Liver (tissue), 8 donors: ENCODE measurements at regions not wholly inside any gene's neighbourhood (a gene's known extent, or its start where the extent isn't known, plus 50 kb on each side); places are given as distances from the start of the nearest gene placed in this dataset.

Experiments used
- DNase-seq: peaks from one replicate; pipeline ENCODE4 v3.0.0-alpha.2; 2017; ENCODE audit warnings: low spot score
- H3K27ac ChIP-seq, 2 donors: one replicate each; pipeline ENCODE4 v1.7.0; 2013; ENCODE audit warnings: inconsistent platforms in 2 of 2, low read length in 2 of 2, control low read depth in 1 of 2, low read depth in 1 of 2, mild to moderate bottlenecking in 1 of 2
- H3K27me3 ChIP-seq, 4 donors: one replicate each; pipeline versions ENCODE4 v1.6.1 to v1.7.0; 2013; ENCODE audit warnings: low read length in 3 of 4, inconsistent platforms in 1 of 4, mild to moderate bottlenecking in 1 of 4, moderate library complexity in 1 of 4; ENCODE audit not compliant: control insufficient read depth in 4 of 4, insufficient read depth in 4 of 4
- H3K36me3 ChIP-seq, 4 donors: one replicate each; pipeline versions ENCODE4 v1.6.1 to v1.7.0; 2013; ENCODE audit warnings: low read length in 3 of 4, mild to moderate bottlenecking in 3 of 4, low read depth in 1 of 4, moderate library complexity in 1 of 4; ENCODE audit not compliant: control insufficient read depth in 4 of 4, insufficient read depth in 3 of 4
- H3K4me1 ChIP-seq, 4 donors: one replicate each; pipeline versions ENCODE4 v1.6.1 to v1.7.0; 2013; ENCODE audit warnings: low read length in 3 of 4, mild to moderate bottlenecking in 3 of 4, moderate library complexity in 1 of 4; ENCODE audit not compliant: control insufficient read depth in 4 of 4, insufficient read depth in 4 of 4
- H3K4me3 ChIP-seq, 3 donors: one replicate each; pipeline versions ENCODE4 v1.6.1 to v1.7.0; 2013; ENCODE audit warnings: low read length in 3 of 3, control low read depth in 1 of 3, low read depth in 1 of 3, mild to moderate bottlenecking in 1 of 3
- H3K9ac ChIP-seq, 2 donors: one replicate each; pipeline ENCODE4 v1.7.0; 2013; ENCODE audit warnings: low read length in 2 of 2, mild to moderate bottlenecking in 2 of 2, moderate library complexity in 2 of 2, control low read depth in 1 of 2, low read depth in 1 of 2
- H3K9me3 ChIP-seq, 4 donors: one replicate each; pipeline versions ENCODE4 v1.6.1 to v1.7.0; 2013; ENCODE audit warnings: low read length in 3 of 4; ENCODE audit not compliant: control insufficient read depth in 4 of 4
- ATF3 ChIP-seq: IDR thresholded peaks from 2 replicates; pipeline ENCODE4 v1.6.1; 2016; ENCODE audit warnings: antibody characterized with exemption
- CTCF ChIP-seq: fragments of 150-350 bp; IDR thresholded peaks from 2 replicates; pipeline ENCODE4 v1.5.1; 2017; ENCODE audit warnings: improper control_type of control experiment, low read depth, low read length; ENCODE audit not compliant: missing input control
- EGR1 ChIP-seq, 2 donors: IDR thresholded peaks; 2 replicates each; pipeline ENCODE4 v1.6.1; 2016 to 2018; ENCODE audit warnings: antibody characterized with exemption in 2 of 2, low read depth in 2 of 2
- FOXA1 ChIP-seq: IDR thresholded peaks from 2 replicates; pipeline ENCODE4 v1.6.1; 2016; ENCODE audit warnings: antibody characterized with exemption
- GABPA ChIP-seq, 2 donors: IDR thresholded peaks in 1 of 2; conservative IDR thresholded peaks in 1 of 2; 2 replicates each; pipeline ENCODE4 v1.6.1; 2016; ENCODE audit warnings: antibody characterized with exemption in 2 of 2, mild to moderate bottlenecking in 1 of 2, moderate library complexity in 1 of 2
- HNF4A ChIP-seq, 2 donors: conservative IDR thresholded peaks; 2 replicates each; pipeline ENCODE4 v1.6.1; 2016; ENCODE audit warnings: antibody characterized with exemption in 2 of 2, mild to moderate bottlenecking in 2 of 2
- JUND ChIP-seq, 2 donors: IDR thresholded peaks; 2 replicates each; pipeline ENCODE4 v1.6.1; 2016; ENCODE audit warnings: antibody characterized with exemption in 2 of 2
- RAD21 ChIP-seq, 2 donors: IDR thresholded peaks; 2 replicates each; pipeline ENCODE4 v1.6.1; 2016; ENCODE audit warnings: antibody characterized with exemption in 2 of 2, mild to moderate bottlenecking in 2 of 2
- REST ChIP-seq: IDR thresholded peaks from 2 replicates; pipeline ENCODE4 v1.6.1; 2016; ENCODE audit warnings: antibody characterized with exemption, mild to moderate bottlenecking
- SP1 ChIP-seq: IDR thresholded peaks from 2 replicates; pipeline ENCODE4 v1.6.1; 2018; ENCODE audit warnings: antibody characterized with exemption, mild to moderate bottlenecking
- YY1 ChIP-seq: IDR thresholded peaks from 2 replicates; pipeline ENCODE4 v1.6.1; 2016; ENCODE audit warnings: antibody characterized with exemption, mild to moderate bottlenecking
- WGBS: extraction: QIAGEN DNeasy Blood & Tissue Kit; methylation state at CpG from one replicate; pipeline ENCODE4 v1.1.7; 2013; 5-methylcytosine and 5-hydroxymethylcytosine counted together
- donor health status: healthy.
- donor health status: healthy.
- donor health status: healthy.
- donor health status: healthy.
- donor health status: healthy.

GRCh38 chr15:25501828-25502446 lies 63.1 kb upstream of the UBE3A start:
- WGBS: 21% methylated on average over 5 of the region's 5 CpGs
- no peak for DNase-seq
- H3K4me1 ChIP-seq: no peaks in the 10 kb centered on the region
- no peak overlapping the region for H3K9ac ChIP-seq
- H3K27me3 ChIP-seq: no peaks in the 10 kb centered on the region
- no peak overlapping the region for H3K4me3 ChIP-seq
- no peaks in the 10 kb centered on the region for H3K9me3 ChIP-seq
- TF ChIP-seq YY1 (no peak), JUND (IDR thresholded peaks at IDR 0.05) (no peak), FOXA1 (no peak), CTCF (peak; percentile 82), SP1 (no peak), ATF3 (no peak), RAD21 (IDR thresholded peaks at IDR 0.05) (peak; percentile 82 to 85)
- no peak overlapping the region for H3K27ac ChIP-seq
- H3K36me3 ChIP-seq: no peaks in the 10 kb centered on the region

- H3K9ac ChIP-seq: no peak overlapping the region
- TF ChIP-seq RAD21 (IDR thresholded peaks at IDR 0.05) (no peak), SP1 (no peak), JUND (IDR thresholded peaks at IDR 0.05) (no peak), FOXA1 (no peak), HNF4A (conservative IDR thresholded peaks at IDR 0.05) (no peak), GABPA (IDR thresholded peaks at IDR 0.05 in 1 of 2, conservative IDR thresholded peaks at IDR 0.05 in 1 of 2) (no peak), EGR1 (IDR thresholded peaks at IDR 0.05; ENCODE audit: low read depth in 2 of 2) (no peak), CTCF (no peak), REST (no peak)
- H3K4me1 ChIP-seq: no peaks in the 10 kb centered on the region
- no peak overlapping the region for H3K27ac ChIP-seq
- WGBS: 93% methylated on average over 5 of the region's 5 CpGs
- H3K9me3 ChIP-seq: peaks cover 0 to 4% (median 1%) of the 10 kb centered on the region in 4 donors
- no peaks in the 10 kb centered on the region for H3K36me3 ChIP-seq
- no peak overlapping the region for H3K4me3 ChIP-seq
- DNase-seq: no peak
- H3K27me3 ChIP-seq: no peaks in the 10 kb centered on the region
Measured at GRCh38 chr15:25498835-25499234, 60.0 kb upstream of the UBE3A start.
